ENCODE measurements at regions not wholly inside any gene's neighbourhood (a gene's known extent, or its start where the extent isn't known, plus 50 kb on each side); places are given as distances from the start of the nearest gene placed in this dataset.

- TF ChIP-seq CTCF (IDR thresholded peaks at IDR 0.05) (no peak), POLR2A (IDR thresholded peaks at IDR 0.05) (no peak)
Observed at GRCh38 chr6:113655761-113656160, 201.4 kb upstream of the MARCKS start.

Measured in esophagus squamous epithelium (tissue), 4 donors.